NCI-H1417 treated with DMSO at 0.1 percent for 48 hours (cell line): ENCODE measurements at regions not wholly inside any gene's neighbourhood (a gene's known extent, or its start where the extent isn't known, plus 50 kb on each side); places are given as distances from the start of the nearest gene placed in this dataset.

Experiments used
- DNase-seq: peaks from one replicate; lab custom pipeline; 2025; lab: John Stamatoyannopoulos, UW

GRCh38 chr5:109469896-109470662 is 60.3 kb upstream of the PJA2 start:
- DNase-seq = no peak

GRCh38 chr5:109468737-109469420 is 59.1 kb upstream of the PJA2 start:
- peak; percentile 64 for DNase-seq

GRCh38 chr5:109468288-109468676 is 58.5 kb upstream of the PJA2 start:
- DNase-seq = no peak

GRCh38 chr5:109467058-109467457 is 57.3 kb upstream of the PJA2 start:
- no peak for DNase-seq
